ENCODE measurements at regions not wholly inside any gene's neighbourhood (a gene's known extent, or its start where the extent isn't known, plus 50 kb on each side); places are given as distances from the start of the nearest gene placed in this dataset.

DNA sequence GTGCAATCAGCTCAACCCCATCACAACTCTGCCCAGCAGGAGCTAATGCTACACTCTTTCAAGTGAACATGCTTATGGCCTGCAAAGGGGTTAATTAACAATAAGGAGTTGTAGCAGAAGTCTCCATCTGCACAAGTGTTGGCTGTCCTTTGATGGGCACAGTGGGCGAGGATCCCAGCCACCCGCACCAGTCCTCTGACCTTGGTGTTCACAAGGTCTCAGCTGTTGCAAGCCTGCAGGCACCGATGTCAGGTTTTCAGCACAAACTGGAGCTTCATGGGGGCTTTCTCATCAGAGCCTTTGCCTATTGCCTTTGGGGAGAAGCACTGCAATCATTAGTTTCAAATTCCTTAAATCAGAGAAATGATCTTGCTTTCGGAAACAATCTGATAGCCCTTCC lies 60.9 kb upstream of the TMEM178A start:
- Histone ChIP-seq H3K36me3 (ENCODE audit: control insufficient read depth in 4 of 4, insufficient read depth in 3 of 4, low read depth in 1 of 4, low read length in 3 of 4) (no peaks in the 10 kb centered on the region), H3K9ac (ENCODE audit: low read depth in 1 of 2, low read length in 2 of 2) (no peak overlapping the region), H3K27me3 (ENCODE audit: control insufficient read depth in 4 of 4, insufficient read depth in 4 of 4, low read length in 3 of 4) (no peaks in the 10 kb centered on the region), H3K4me1 (ENCODE audit: control insufficient read depth in 4 of 4, insufficient read depth in 4 of 4, low read length in 3 of 4) (peaks cover 0 to 19% (median 11%) of the 10 kb centered on the region in 4 donors), H3K4me3 (ENCODE audit: low read depth in 1 of 3, low read length in 3 of 3) (no peak overlapping the region), H3K27ac (ENCODE audit: low read depth in 1 of 2, low read length in 2 of 2) (no peak overlapping the region), H3K9me3 (ENCODE audit: control insufficient read depth in 4 of 4, low read length in 3 of 4) (no peaks in the 10 kb centered on the region)
- no peak for DNase-seq (ENCODE audit: low spot score)
- TF ChIP-seq TAF1 (conservative IDR thresholded peaks at IDR 0.05) (no peak), FOXA2 (IDR thresholded peaks at IDR 0.05) (no peak), SP1 (IDR thresholded peaks at IDR 0.05) (no peak), EGR1 (IDR thresholded peaks at IDR 0.05; ENCODE audit: low read depth in 2 of 2) (no peak), YY1 (IDR thresholded peaks at IDR 0.05) (no peak), JUND (IDR thresholded peaks at IDR 0.05) (no peak), GABPA (IDR thresholded peaks at IDR 0.05 in 1 of 2, conservative IDR thresholded peaks at IDR 0.05 in 1 of 2) (no peak), FOXA1 (IDR thresholded peaks at IDR 0.05) (no peak), RXRA (IDR thresholded peaks at IDR 0.05) (no peak)
- TF ChIP-seq, protein P1, sequence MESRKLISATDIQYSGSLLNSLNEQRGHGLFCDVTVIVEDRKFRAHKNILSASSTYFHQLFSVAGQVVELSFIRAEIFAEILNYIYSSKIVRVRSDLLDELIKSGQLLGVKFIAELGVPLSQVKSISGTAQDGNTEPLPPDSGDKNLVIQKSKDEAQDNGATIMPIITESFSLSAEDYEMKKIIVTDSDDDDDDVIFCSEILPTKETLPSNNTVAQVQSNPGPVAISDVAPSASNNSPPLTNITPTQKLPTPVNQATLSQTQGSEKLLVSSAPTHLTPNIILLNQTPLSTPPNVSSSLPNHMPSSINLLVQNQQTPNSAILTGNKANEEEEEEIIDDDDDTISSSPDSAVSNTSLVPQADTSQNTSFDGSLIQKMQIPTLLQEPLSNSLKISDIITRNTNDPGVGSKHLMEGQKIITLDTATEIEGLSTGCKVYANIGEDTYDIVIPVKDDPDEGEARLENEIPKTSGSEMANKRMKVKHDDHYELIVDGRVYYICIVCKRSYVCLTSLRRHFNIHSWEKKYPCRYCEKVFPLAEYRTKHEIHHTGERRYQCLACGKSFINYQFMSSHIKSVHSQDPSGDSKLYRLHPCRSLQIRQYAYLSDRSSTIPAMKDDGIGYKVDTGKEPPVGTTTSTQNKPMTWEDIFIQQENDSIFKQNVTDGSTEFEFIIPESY (IDR thresholded peaks at IDR 0.05) = no peak
- TF ChIP-seq, protein P2, sequence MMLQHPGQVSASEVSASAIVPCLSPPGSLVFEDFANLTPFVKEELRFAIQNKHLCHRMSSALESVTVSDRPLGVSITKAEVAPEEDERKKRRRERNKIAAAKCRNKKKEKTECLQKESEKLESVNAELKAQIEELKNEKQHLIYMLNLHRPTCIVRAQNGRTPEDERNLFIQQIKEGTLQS (IDR thresholded peaks at IDR 0.05) = no peak
- TF ChIP-seq, protein P3, sequence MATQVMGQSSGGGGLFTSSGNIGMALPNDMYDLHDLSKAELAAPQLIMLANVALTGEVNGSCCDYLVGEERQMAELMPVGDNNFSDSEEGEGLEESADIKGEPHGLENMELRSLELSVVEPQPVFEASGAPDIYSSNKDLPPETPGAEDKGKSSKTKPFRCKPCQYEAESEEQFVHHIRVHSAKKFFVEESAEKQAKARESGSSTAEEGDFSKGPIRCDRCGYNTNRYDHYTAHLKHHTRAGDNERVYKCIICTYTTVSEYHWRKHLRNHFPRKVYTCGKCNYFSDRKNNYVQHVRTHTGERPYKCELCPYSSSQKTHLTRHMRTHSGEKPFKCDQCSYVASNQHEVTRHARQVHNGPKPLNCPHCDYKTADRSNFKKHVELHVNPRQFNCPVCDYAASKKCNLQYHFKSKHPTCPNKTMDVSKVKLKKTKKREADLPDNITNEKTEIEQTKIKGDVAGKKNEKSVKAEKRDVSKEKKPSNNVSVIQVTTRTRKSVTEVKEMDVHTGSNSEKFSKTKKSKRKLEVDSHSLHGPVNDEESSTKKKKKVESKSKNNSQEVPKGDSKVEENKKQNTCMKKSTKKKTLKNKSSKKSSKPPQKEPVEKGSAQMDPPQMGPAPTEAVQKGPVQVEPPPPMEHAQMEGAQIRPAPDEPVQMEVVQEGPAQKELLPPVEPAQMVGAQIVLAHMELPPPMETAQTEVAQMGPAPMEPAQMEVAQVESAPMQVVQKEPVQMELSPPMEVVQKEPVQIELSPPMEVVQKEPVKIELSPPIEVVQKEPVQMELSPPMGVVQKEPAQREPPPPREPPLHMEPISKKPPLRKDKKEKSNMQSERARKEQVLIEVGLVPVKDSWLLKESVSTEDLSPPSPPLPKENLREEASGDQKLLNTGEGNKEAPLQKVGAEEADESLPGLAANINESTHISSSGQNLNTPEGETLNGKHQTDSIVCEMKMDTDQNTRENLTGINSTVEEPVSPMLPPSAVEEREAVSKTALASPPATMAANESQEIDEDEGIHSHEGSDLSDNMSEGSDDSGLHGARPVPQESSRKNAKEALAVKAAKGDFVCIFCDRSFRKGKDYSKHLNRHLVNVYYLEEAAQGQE (IDR thresholded peaks at IDR 0.05) = no peak
- 95% methylated on average over 4 of the region's 4 CpGs for WGBS

DNA sequence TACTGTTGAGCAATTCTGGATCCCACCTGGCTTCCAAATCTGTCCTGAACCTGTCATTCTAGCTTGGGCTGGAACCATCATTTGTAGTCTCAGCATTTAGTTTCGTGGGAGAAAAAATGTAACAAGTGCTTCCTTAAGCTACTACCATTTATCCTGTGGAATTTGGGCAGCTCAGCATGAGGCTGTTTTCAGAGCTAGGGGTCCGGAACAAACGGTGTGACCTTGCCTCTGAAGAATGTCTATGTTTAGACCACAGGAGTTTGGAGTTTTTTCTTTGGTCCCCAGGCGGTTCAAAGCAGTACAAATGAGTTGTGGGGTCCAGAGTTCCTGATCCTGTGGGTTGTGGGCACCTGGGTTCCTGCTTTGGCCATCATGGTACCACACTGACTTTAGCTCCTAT lies 59.1 kb upstream of the TMEM178A start:
- Histone ChIP-seq H3K9ac (ENCODE audit: low read depth in 1 of 2, low read length in 2 of 2) (no peak overlapping the region), H3K36me3 (ENCODE audit: control insufficient read depth in 4 of 4, insufficient read depth in 3 of 4, low read depth in 1 of 4, low read length in 3 of 4) (no peaks in the 10 kb centered on the region), H3K4me3 (ENCODE audit: low read depth in 1 of 3, low read length in 3 of 3) (no peak overlapping the region), H3K27ac (ENCODE audit: low read depth in 1 of 2, low read length in 2 of 2) (no peak overlapping the region), H3K27me3 (ENCODE audit: control insufficient read depth in 4 of 4, insufficient read depth in 4 of 4, low read length in 3 of 4) (no peaks in the 10 kb centered on the region), H3K4me1 (ENCODE audit: control insufficient read depth in 4 of 4, insufficient read depth in 4 of 4, low read length in 3 of 4) (peaks cover 0 to 19% (median 11%) of the 10 kb centered on the region in 4 donors), H3K9me3 (ENCODE audit: control insufficient read depth in 4 of 4, low read length in 3 of 4) (no peaks in the 10 kb centered on the region)
- DNase-seq (ENCODE audit: low spot score) = no peak
- WGBS = 81% methylated on average over 4 of the region's 4 CpGs
- no peak for TF ChIP-seq TAF1 (conservative IDR thresholded peaks at IDR 0.05)
- TF ChIP-seq, protein P4, sequence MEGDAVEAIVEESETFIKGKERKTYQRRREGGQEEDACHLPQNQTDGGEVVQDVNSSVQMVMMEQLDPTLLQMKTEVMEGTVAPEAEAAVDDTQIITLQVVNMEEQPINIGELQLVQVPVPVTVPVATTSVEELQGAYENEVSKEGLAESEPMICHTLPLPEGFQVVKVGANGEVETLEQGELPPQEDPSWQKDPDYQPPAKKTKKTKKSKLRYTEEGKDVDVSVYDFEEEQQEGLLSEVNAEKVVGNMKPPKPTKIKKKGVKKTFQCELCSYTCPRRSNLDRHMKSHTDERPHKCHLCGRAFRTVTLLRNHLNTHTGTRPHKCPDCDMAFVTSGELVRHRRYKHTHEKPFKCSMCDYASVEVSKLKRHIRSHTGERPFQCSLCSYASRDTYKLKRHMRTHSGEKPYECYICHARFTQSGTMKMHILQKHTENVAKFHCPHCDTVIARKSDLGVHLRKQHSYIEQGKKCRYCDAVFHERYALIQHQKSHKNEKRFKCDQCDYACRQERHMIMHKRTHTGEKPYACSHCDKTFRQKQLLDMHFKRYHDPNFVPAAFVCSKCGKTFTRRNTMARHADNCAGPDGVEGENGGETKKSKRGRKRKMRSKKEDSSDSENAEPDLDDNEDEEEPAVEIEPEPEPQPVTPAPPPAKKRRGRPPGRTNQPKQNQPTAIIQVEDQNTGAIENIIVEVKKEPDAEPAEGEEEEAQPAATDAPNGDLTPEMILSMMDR (IDR thresholded peaks at IDR 0.05; ENCODE audit: low read depth, low read length, missing input control) = no peak
- TF ChIP-seq HNF4A (conservative IDR thresholded peaks at IDR 0.05) = no peak
- no peak for TF ChIP-seq NR2F2 (IDR thresholded peaks at IDR 0.05)
- no peak for TF ChIP-seq RXRA (IDR thresholded peaks at IDR 0.05)
- no peak for TF ChIP-seq EGR1 (IDR thresholded peaks at IDR 0.05; ENCODE audit: low read depth in 2 of 2)
- TF ChIP-seq GABPA (IDR thresholded peaks at IDR 0.05 in 1 of 2, conservative IDR thresholded peaks at IDR 0.05 in 1 of 2) = no peak
- no peak for TF ChIP-seq FOXA2 (IDR thresholded peaks at IDR 0.05)
- TF ChIP-seq, protein P3 (IDR thresholded peaks at IDR 0.05) = no peak
- TF ChIP-seq, protein P1 (IDR thresholded peaks at IDR 0.05) = no peak
- TF ChIP-seq YY1 (IDR thresholded peaks at IDR 0.05) = no peak
- TF ChIP-seq HNF4G (IDR thresholded peaks at IDR 0.05) = no peak
- TF ChIP-seq SP1 (IDR thresholded peaks at IDR 0.05) = no peak
- TF ChIP-seq, protein P5, sequence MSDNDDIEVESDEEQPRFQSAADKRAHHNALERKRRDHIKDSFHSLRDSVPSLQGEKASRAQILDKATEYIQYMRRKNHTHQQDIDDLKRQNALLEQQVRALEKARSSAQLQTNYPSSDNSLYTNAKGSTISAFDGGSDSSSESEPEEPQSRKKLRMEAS (IDR thresholded peaks at IDR 0.05) = no peak
- TF ChIP-seq, protein P2 (IDR thresholded peaks at IDR 0.05) = no peak
